K562 (cell line): ENCODE measurements at regions not wholly inside any gene's neighbourhood (a gene's known extent, or its start where the extent isn't known, plus 50 kb on each side); places are given as distances from the start of the nearest gene placed in this dataset.

Source experiments
- EP300 ChIP-seq: IDR thresholded peaks from 2 replicates; pipeline ENCODE4 v1.6.1; 2012; ENCODE audit warnings: low read length, improper control_type of control experiment
- HCFC1 ChIP-seq: IDR thresholded peaks from 2 replicates; pipeline ENCODE4 v1.6.1; 2012; ENCODE audit warnings: low read depth, low read length, improper control_type of control experiment
- KDM2B ChIP-seq: fragments of 250-450 bp; sonication (Bioruptor Pico); IDR thresholded peaks from 2 replicates; pipeline ENCODE4 v1.8.0; 2021; ENCODE audit warnings: mild to moderate bottlenecking, moderate library complexity
- NELFE ChIP-seq: IDR thresholded peaks from 2 replicates; pipeline ENCODE4 v1.6.1; 2011; ENCODE audit warnings: mild to moderate bottlenecking; ENCODE audit not compliant: insufficient read depth, insufficient read length
- RAD21 ChIP-seq, 2 experiments: fragments of 250-450 bp in 1 of 2; fragments of 450-650 bp in 1 of 2; sonication (Bioruptor Pico) in 1 of 2; formaldehyde crosslinking in 1 of 2; IDR thresholded peaks in 1 of 2; conservative IDR thresholded peaks in 1 of 2; 2 replicates each; pipeline versions ENCODE4 v1.4.0 to v1.8.0; 2020 to 2022; ENCODE audit warnings: mild to moderate bottlenecking in 2 of 2, moderate library complexity in 1 of 2
- ZBTB1 ChIP-seq: sonication (generic); formaldehyde crosslinking; IDR thresholded peaks from 2 replicates; pipeline ENCODE4 v1.8.1; 2023; ENCODE audit warnings: missing genetic modification reagents, low read depth, mild to moderate bottlenecking, borderline replicate concordance
- TF ChIP-seq, protein P1 (sequence below), 2 experiments: IDR thresholded peaks; 2 replicates each; pipeline ENCODE4 v1.6.1; 2012; ENCODE audit warnings: improper control_type of control experiment in 2 of 2, low read depth in 2 of 2, low read length in 2 of 2, borderline replicate concordance in 1 of 2
- TF ChIP-seq, protein P2 (sequence below): fragments of 250-450 bp; sonication (Bioruptor Pico); IDR thresholded peaks from 2 replicates; pipeline ENCODE4 v1.4.0; 2020; ENCODE audit warnings: mild to moderate bottlenecking, moderate library complexity
- TF ChIP-seq, protein P3 (sequence below), 3 experiments: IDR thresholded peaks in 2 of 3; conservative IDR thresholded peaks in 1 of 3; 2 replicates each; pipeline ENCODE4 v1.5.1; 2011 to 2012; ENCODE audit warnings: low read length in 3 of 3, mild to moderate bottlenecking in 3 of 3, control low read depth in 2 of 3, improper control_type of control experiment in 1 of 3, inconsistent platforms in 1 of 3, low read depth in 1 of 3, mixed read lengths in 1 of 3, moderate library complexity in 1 of 3; ENCODE audit not compliant: insufficient read depth in 2 of 3
- TF ChIP-seq, protein P4 (sequence below): sonication (generic); formaldehyde crosslinking; IDR thresholded peaks from 2 replicates; pipeline ENCODE4 v1.8.0; 2022; ENCODE audit warnings: mild to moderate bottlenecking, missing genetic modification reagents

DNA sequence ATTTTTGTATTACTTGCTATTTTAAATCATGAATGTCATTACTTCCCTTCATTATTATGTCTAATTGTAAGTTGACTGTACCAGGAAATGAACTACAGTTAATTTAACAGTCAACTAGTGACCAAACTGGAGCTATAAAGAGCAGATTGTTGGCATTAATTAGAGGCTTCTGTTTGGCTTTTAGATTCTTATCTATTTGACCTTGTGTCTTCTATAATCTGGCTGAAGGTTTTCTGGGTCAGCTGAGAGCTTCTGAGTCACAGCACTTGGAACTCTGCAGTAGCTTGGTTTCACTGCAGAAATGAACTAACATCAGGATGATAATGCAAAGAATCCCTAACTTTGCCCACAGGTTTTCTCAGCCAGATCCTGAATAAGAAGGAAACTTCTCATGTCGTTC, 169.2 kb upstream of the LEF1 start:
- no peak for TF ChIP-seq ZBTB1
- TF ChIP-seq, protein P1, sequence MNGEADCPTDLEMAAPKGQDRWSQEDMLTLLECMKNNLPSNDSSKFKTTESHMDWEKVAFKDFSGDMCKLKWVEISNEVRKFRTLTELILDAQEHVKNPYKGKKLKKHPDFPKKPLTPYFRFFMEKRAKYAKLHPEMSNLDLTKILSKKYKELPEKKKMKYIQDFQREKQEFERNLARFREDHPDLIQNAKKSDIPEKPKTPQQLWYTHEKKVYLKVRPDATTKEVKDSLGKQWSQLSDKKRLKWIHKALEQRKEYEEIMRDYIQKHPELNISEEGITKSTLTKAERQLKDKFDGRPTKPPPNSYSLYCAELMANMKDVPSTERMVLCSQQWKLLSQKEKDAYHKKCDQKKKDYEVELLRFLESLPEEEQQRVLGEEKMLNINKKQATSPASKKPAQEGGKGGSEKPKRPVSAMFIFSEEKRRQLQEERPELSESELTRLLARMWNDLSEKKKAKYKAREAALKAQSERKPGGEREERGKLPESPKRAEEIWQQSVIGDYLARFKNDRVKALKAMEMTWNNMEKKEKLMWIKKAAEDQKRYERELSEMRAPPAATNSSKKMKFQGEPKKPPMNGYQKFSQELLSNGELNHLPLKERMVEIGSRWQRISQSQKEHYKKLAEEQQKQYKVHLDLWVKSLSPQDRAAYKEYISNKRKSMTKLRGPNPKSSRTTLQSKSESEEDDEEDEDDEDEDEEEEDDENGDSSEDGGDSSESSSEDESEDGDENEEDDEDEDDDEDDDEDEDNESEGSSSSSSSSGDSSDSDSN (IDR thresholded peaks at IDR 0.05; ENCODE audit: borderline replicate concordance in 1 of 2, low read depth in 2 of 2, low read length in 2 of 2): no peak
- TF ChIP-seq, protein P2, sequence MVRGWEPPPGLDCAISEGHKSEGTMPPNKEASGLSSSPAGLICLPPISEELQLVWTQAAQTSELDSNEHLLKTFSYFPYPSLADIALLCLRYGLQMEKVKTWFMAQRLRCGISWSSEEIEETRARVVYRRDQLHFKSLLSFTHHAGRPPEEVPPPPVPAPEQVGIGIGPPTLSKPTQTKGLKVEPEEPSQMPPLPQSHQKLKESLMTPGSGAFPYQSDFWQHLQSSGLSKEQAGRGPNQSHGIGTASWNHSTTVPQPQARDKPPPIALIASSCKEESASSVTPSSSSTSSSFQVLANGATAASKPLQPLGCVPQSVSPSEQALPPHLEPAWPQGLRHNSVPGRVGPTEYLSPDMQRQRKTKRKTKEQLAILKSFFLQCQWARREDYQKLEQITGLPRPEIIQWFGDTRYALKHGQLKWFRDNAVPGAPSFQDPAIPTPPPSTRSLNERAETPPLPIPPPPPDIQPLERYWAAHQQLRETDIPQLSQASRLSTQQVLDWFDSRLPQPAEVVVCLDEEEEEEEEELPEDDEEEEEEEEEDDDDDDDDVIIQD (CRISPR knock-in tag): no peak
- TF ChIP-seq, protein P3, sequence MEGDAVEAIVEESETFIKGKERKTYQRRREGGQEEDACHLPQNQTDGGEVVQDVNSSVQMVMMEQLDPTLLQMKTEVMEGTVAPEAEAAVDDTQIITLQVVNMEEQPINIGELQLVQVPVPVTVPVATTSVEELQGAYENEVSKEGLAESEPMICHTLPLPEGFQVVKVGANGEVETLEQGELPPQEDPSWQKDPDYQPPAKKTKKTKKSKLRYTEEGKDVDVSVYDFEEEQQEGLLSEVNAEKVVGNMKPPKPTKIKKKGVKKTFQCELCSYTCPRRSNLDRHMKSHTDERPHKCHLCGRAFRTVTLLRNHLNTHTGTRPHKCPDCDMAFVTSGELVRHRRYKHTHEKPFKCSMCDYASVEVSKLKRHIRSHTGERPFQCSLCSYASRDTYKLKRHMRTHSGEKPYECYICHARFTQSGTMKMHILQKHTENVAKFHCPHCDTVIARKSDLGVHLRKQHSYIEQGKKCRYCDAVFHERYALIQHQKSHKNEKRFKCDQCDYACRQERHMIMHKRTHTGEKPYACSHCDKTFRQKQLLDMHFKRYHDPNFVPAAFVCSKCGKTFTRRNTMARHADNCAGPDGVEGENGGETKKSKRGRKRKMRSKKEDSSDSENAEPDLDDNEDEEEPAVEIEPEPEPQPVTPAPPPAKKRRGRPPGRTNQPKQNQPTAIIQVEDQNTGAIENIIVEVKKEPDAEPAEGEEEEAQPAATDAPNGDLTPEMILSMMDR (IDR thresholded peaks at IDR 0.05 in 2 of 3, conservative IDR thresholded peaks at IDR 0.05 in 1 of 3; ENCODE audit: insufficient read depth in 2 of 3, low read depth in 1 of 3, low read length in 3 of 3): no peak
- TF ChIP-seq KDM2B: no peak
- TF ChIP-seq, protein P4, sequence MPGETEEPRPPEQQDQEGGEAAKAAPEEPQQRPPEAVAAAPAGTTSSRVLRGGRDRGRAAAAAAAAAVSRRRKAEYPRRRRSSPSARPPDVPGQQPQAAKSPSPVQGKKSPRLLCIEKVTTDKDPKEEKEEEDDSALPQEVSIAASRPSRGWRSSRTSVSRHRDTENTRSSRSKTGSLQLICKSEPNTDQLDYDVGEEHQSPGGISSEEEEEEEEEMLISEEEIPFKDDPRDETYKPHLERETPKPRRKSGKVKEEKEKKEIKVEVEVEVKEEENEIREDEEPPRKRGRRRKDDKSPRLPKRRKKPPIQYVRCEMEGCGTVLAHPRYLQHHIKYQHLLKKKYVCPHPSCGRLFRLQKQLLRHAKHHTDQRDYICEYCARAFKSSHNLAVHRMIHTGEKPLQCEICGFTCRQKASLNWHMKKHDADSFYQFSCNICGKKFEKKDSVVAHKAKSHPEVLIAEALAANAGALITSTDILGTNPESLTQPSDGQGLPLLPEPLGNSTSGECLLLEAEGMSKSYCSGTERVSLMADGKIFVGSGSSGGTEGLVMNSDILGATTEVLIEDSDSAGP: no peak
- TF ChIP-seq NELFE: no peak
- no peak for TF ChIP-seq EP300
- TF ChIP-seq HCFC1: no peak
- no peak for TF ChIP-seq RAD21 (CRISPR knock-in tag; conservative IDR thresholded peaks at IDR 0.05 in 1 of 2, IDR thresholded peaks at IDR 0.05 in 1 of 2)
